ENCODE measurements at regions not wholly inside any gene's neighbourhood (a gene's known extent, or its start where the extent isn't known, plus 50 kb on each side); places are given as distances from the start of the nearest gene placed in this dataset.

DNA sequence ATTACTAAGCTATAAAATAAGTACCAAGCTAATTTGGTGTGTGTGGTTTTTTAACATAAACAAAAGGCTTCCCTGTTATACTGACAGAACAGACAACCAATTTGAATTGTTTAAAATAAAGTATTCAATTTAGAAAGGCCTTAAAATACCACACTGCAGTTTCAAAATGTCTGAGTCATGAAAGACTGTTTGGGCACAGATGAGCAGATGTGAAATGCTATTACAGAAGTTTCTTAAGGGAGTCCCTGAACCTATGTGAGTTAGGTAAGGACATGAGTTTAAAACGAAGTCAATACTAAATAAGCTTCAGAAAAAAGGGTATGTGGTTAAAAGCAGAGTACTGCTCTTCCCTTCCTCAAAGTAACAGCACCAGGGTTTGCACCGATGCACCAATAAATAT is 69.7 kb upstream of the SETMAR start:
- H3K27ac Mint-ChIP-seq, result no peak overlapping the region
- peaks cover 20% of the 10 kb centered on the region for H3K4me1 Mint-ChIP-seq
- POLR2A ChIA-PET, result no interaction called here
- ATAC-seq (no peak), DNase-seq (ENCODE audit: low spot score) (no peak)
- TF ChIP-seq OVOL2 (CRISPR knock-in tag; IDR thresholded peaks at IDR 0.05; ENCODE audit: borderline replicate concordance) (no peak), KAT7 (CRISPR knock-in tag; IDR thresholded peaks at IDR 0.05; ENCODE audit: borderline replicate concordance) (no peak), SP1 (CRISPR knock-in tag; conservative IDR thresholded peaks at IDR 0.05) (no peak), SOX15 (CRISPR knock-in tag; IDR thresholded peaks at IDR 0.05) (no peak)
- TF ChIP-seq, protein P1, sequence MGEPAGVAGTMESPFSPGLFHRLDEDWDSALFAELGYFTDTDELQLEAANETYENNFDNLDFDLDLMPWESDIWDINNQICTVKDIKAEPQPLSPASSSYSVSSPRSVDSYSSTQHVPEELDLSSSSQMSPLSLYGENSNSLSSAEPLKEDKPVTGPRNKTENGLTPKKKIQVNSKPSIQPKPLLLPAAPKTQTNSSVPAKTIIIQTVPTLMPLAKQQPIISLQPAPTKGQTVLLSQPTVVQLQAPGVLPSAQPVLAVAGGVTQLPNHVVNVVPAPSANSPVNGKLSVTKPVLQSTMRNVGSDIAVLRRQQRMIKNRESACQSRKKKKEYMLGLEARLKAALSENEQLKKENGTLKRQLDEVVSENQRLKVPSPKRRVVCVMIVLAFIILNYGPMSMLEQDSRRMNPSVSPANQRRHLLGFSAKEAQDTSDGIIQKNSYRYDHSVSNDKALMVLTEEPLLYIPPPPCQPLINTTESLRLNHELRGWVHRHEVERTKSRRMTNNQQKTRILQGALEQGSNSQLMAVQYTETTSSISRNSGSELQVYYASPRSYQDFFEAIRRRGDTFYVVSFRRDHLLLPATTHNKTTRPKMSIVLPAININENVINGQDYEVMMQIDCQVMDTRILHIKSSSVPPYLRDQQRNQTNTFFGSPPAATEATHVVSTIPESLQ (CRISPR knock-in tag; IDR thresholded peaks at IDR 0.05), result no peak
- TF ChIP-seq, protein P2, sequence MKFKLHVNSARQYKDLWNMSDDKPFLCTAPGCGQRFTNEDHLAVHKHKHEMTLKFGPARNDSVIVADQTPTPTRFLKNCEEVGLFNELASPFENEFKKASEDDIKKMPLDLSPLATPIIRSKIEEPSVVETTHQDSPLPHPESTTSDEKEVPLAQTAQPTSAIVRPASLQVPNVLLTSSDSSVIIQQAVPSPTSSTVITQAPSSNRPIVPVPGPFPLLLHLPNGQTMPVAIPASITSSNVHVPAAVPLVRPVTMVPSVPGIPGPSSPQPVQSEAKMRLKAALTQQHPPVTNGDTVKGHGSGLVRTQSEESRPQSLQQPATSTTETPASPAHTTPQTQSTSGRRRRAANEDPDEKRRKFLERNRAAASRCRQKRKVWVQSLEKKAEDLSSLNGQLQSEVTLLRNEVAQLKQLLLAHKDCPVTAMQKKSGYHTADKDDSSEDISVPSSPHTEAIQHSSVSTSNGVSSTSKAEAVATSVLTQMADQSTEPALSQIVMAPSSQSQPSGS (CRISPR knock-in tag; IDR thresholded peaks at IDR 0.05; ENCODE audit: borderline replicate concordance, low read depth), result no peak
- H3K36me3 Mint-ChIP-seq, result 0 out of 2 replicates have a peak, but pooled peaks cover 3% of the 10 kb centered on the region
- peaks cover 91% of the 10 kb centered on the region for H3K27me3 Mint-ChIP-seq (ENCODE audit: low read depth)
- peaks cover 19% of the 10 kb centered on the region for H3K9me3 Mint-ChIP-seq
- CTCF ChIA-PET, result no interaction called here
- no peak overlapping the region for H3K4me3 Mint-ChIP-seq

DNA sequence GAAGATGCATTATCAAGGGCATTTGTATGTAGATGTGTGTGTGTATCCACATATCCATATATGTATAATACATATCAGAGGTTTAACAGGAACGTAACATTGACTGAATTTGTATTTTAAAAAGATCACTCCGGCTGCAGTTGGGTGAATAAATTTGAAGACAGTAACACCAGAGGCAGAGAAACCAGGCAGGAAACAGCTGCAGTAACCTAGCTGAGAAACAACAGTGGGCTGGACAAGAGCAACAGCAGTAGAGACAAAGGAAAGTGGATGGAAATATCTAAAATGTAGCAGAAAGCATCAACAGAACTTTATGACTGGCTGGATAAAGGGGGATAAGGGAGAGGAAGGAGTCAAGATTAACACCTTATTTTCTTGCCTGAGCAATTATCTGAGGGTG is 68.3 kb upstream of the SETMAR start:
- ChIA-PET POLR2A (no interaction called here), CTCF (no interaction called here)
- Mint-ChIP-seq H3K27me3 (ENCODE audit: low read depth) (peaks cover 86% of the 10 kb centered on the region), H3K4me1 (peaks cover 20% of the 10 kb centered on the region), H3K4me3 (no peak overlapping the region), H3K36me3 (0 out of 2 replicates have a peak, but pooled peaks cover 3% of the 10 kb centered on the region), H3K27ac (no peak overlapping the region), H3K9me3 (peaks cover 30% of the 10 kb centered on the region)
- DNase-seq (ENCODE audit: low spot score), result no peak
- TF ChIP-seq FOXJ3 (CRISPR knock-in tag; IDR thresholded peaks at IDR 0.05; ENCODE audit: borderline replicate concordance), result no peak
- TF ChIP-seq GABPB1 (CRISPR knock-in tag; IDR thresholded peaks at IDR 0.05), result no peak
- TF ChIP-seq, protein P3, sequence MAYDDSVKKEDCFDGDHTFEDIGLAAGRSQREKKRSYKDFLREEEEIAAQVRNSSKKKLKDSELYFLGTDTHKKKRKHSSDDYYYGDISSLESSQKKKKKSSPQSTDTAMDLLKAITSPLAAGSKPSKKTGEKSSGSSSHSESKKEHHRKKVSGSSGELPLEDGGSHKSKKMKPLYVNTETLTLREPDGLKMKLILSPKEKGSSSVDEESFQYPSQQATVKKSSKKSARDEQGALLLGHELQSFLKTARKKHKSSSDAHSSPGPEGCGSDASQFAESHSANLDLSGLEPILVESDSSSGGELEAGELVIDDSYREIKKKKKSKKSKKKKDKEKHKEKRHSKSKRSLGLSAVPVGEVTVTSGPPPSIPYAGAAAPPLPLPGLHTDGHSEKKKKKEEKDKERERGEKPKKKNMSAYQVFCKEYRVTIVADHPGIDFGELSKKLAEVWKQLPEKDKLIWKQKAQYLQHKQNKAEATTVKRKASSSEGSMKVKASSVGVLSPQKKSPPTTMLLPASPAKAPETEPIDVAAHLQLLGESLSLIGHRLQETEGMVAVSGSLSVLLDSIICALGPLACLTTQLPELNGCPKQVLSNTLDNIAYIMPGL (CRISPR knock-in tag; IDR thresholded peaks at IDR 0.05), result no peak
- TF ChIP-seq, protein P4, sequence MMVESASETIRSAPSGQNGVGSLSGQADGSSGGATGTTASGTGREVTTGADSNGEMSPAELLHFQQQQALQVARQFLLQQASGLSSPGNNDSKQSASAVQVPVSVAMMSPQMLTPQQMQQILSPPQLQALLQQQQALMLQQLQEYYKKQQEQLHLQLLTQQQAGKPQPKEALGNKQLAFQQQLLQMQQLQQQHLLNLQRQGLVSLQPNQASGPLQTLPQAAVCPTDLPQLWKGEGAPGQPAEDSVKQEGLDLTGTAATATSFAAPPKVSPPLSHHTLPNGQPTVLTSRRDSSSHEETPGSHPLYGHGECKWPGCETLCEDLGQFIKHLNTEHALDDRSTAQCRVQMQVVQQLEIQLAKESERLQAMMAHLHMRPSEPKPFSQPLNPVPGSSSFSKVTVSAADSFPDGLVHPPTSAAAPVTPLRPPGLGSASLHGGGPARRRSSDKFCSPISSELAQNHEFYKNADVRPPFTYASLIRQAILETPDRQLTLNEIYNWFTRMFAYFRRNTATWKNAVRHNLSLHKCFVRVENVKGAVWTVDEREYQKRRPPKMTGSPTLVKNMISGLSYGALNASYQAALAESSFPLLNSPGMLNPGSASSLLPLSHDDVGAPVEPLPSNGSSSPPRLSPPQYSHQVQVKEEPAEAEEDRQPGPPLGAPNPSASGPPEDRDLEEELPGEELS (CRISPR knock-in tag; IDR thresholded peaks at IDR 0.05), result no peak
- TF ChIP-seq NFATC4 (CRISPR knock-in tag; IDR thresholded peaks at IDR 0.05), result no peak
- TF ChIP-seq ZBTB21 (CRISPR knock-in tag; IDR thresholded peaks at IDR 0.05; ENCODE audit: borderline replicate concordance), result no peak
- TF ChIP-seq NR2C2 (CRISPR knock-in tag; IDR thresholded peaks at IDR 0.05), result no peak
- TF ChIP-seq, protein P5, sequence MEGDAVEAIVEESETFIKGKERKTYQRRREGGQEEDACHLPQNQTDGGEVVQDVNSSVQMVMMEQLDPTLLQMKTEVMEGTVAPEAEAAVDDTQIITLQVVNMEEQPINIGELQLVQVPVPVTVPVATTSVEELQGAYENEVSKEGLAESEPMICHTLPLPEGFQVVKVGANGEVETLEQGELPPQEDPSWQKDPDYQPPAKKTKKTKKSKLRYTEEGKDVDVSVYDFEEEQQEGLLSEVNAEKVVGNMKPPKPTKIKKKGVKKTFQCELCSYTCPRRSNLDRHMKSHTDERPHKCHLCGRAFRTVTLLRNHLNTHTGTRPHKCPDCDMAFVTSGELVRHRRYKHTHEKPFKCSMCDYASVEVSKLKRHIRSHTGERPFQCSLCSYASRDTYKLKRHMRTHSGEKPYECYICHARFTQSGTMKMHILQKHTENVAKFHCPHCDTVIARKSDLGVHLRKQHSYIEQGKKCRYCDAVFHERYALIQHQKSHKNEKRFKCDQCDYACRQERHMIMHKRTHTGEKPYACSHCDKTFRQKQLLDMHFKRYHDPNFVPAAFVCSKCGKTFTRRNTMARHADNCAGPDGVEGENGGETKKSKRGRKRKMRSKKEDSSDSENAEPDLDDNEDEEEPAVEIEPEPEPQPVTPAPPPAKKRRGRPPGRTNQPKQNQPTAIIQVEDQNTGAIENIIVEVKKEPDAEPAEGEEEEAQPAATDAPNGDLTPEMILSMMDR (IDR thresholded peaks at IDR 0.05), result no peak
- TF ChIP-seq, protein P6, sequence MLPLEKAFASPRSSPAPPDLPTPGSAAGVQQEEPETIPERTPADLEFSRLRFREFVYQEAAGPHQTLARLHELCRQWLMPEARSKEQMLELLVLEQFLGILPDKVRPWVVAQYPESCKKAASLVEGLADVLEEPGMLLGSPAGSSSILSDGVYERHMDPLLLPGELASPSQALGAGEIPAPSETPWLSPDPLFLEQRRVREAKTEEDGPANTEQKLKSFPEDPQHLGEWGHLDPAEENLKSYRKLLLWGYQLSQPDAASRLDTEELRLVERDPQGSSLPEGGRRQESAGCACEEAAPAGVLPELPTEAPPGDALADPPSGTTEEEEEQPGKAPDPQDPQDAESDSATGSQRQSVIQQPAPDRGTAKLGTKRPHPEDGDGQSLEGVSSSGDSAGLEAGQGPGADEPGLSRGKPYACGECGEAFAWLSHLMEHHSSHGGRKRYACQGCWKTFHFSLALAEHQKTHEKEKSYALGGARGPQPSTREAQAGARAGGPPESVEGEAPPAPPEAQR (CRISPR knock-in tag; IDR thresholded peaks at IDR 0.05), result no peak
- TF ChIP-seq, protein P7, sequence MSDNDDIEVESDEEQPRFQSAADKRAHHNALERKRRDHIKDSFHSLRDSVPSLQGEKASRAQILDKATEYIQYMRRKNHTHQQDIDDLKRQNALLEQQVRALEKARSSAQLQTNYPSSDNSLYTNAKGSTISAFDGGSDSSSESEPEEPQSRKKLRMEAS (CRISPR knock-in tag; IDR thresholded peaks at IDR 0.05), result no peak
- no peak for TF ChIP-seq NFE2L1 (CRISPR knock-in tag; IDR thresholded peaks at IDR 0.05)
- TF ChIP-seq, protein P1 (CRISPR knock-in tag; IDR thresholded peaks at IDR 0.05), result no peak
- TF ChIP-seq ZNF138 (CRISPR knock-in tag; conservative IDR thresholded peaks at IDR 0.05), result no peak
- TF ChIP-seq ETV6 (CRISPR knock-in tag; IDR thresholded peaks at IDR 0.05), result no peak
- no peak for TF ChIP-seq MYBL2 (CRISPR knock-in tag; IDR thresholded peaks at IDR 0.05)
- TF ChIP-seq FOXK1 (CRISPR knock-in tag; IDR thresholded peaks at IDR 0.05), result no peak
- ATAC-seq, result no peak
